ENCODE measurements at regions not wholly inside any gene's neighbourhood (a gene's known extent, or its start where the extent isn't known, plus 50 kb on each side); places are given as distances from the start of the nearest gene placed in this dataset.

GRCh38 chr12:58295268-58295667 lies 353.9 kb downstream of the ATP23 start:
- TF ChIP-seq POLR2A (IDR thresholded peaks at IDR 0.05; ENCODE audit: low read length) (no peak), GATA1 (IDR thresholded peaks at IDR 0.05; ENCODE audit: low read depth, low read length) (no peak)

All from erythroblast (primary cell).